ENCODE measurements at regions not wholly inside any gene's neighbourhood (a gene's known extent, or its start where the extent isn't known, plus 50 kb on each side); places are given as distances from the start of the nearest gene placed in this dataset.

- TF ChIP-seq CTCF (IDR thresholded peaks at IDR 0.05 in 8 of 11, conservative IDR thresholded peaks at IDR 0.05 in 3 of 11) (no peak), POLR2AphosphoS5 (IDR thresholded peaks at IDR 0.05) (no peak), POLR2A (IDR thresholded peaks at IDR 0.05) (no peak)
Measured at GRCh38 chr6:117110146-117110545, 155.2 kb upstream of the VGLL2 start.
